HEK293T (cell line): ENCODE measurements at regions not wholly inside any gene's neighbourhood (a gene's known extent, or its start where the extent isn't known, plus 50 kb on each side); places are given as distances from the start of the nearest gene placed in this dataset.

Experiments used
- ARNT ChIP-seq: fragments of 450-650 bp; IDR thresholded peaks from 2 replicates; pipeline ENCODE4 v1.6.1; 2017; ENCODE audit warnings: mild to moderate bottlenecking
- FOXM1 ChIP-seq: fragments of 450-650 bp; IDR thresholded peaks from 2 replicates; pipeline ENCODE4 v1.6.1; 2017; ENCODE audit warnings: mild to moderate bottlenecking, borderline replicate concordance
- LEF1 ChIP-seq: fragments of 450-650 bp; IDR thresholded peaks from 2 replicates; pipeline ENCODE4 v1.6.1; 2017; ENCODE audit warnings: mild to moderate bottlenecking, borderline replicate concordance
- SP1 ChIP-seq: fragments of 450-650 bp; IDR thresholded peaks from 2 replicates; pipeline ENCODE4 v1.6.1; 2017
- TARDBP ChIP-seq: fragments of 450-650 bp; IDR thresholded peaks from 2 replicates; pipeline ENCODE4 v1.6.1; 2016

GRCh38 chr1:244768186-244768585 is 67.3 kb upstream of the COX20 start:
- TF ChIP-seq SP1 (no peak), LEF1 (no peak), TARDBP (no peak), FOXM1 (no peak), ARNT (no peak)
